Kidney (tissue), 13 donors: ENCODE measurements at regions not wholly inside any gene's neighbourhood (a gene's known extent, or its start where the extent isn't known, plus 50 kb on each side); places are given as distances from the start of the nearest gene placed in this dataset.

Experiments
- DNase-seq, 5 donors: peaks; one replicate each; pipeline ENCODE4 v3.0.0-alpha.2; 2013 to 2020
- FAIRE-seq: peaks from 2 replicates; lab custom pipeline; 2012; peaks lifted over from hg19 to GRCh38; lab: Jason Lieb, UNC
- H3K27ac ChIP-seq, 2 donors: one replicate each; pipeline ENCODE4 v1.7.0; 2013; ENCODE audit warnings: low read depth in 2 of 2, low read length in 2 of 2, inconsistent platforms in 1 of 2
- H3K27me3 ChIP-seq: one replicate; pipeline ENCODE4 v1.7.1; 2013; ENCODE audit warnings: low read length, inconsistent platforms; ENCODE audit not compliant: control insufficient read depth, insufficient read depth
- H3K36me3 ChIP-seq, 3 donors: one replicate each; pipeline versions ENCODE4 v1.7.0 to v1.7.1; 2013; ENCODE audit warnings: low read length in 3 of 3, control low read depth in 1 of 3, inconsistent platforms in 1 of 3; ENCODE audit not compliant: insufficient read depth in 3 of 3, control insufficient read depth in 2 of 3
- H3K4me1 ChIP-seq, 3 donors: one replicate each; pipeline versions ENCODE4 v1.7.0 to v1.7.1; 2013; ENCODE audit warnings: low read length in 3 of 3, inconsistent platforms in 1 of 3, low read depth in 1 of 3; ENCODE audit not compliant: control insufficient read depth in 2 of 3, insufficient read depth in 2 of 3
- H3K4me3 ChIP-seq, 3 donors: one replicate each; pipeline versions ENCODE4 v1.7.0 to v1.8.1; 2013; ENCODE audit warnings: low read length in 3 of 3, control low read depth in 1 of 3, inconsistent platforms in 1 of 3
- H3K9ac ChIP-seq, 3 donors: one replicate each; pipeline versions ENCODE4 v1.7.0 to v1.7.1; 2013; ENCODE audit warnings: low read length in 3 of 3, control low read depth in 1 of 3, inconsistent platforms in 1 of 3
- H3K9me3 ChIP-seq, 3 donors: one replicate each; pipeline versions ENCODE4 v1.7.0 to v1.7.1; 2013; ENCODE audit warnings: low read length in 3 of 3, control low read depth in 1 of 3, inconsistent platforms in 1 of 3; ENCODE audit not compliant: control insufficient read depth in 2 of 3, insufficient read depth in 1 of 3
- intact Hi-C: fragments of 100-400 bp; cut with DNase I; formaldehyde crosslinking; loops from one replicate; pipeline ENCODE4 v1.11.1; 2022
- TF ChIP-seq, protein P1 (sequence below): IDR thresholded peaks from 3 replicates; pipeline ENCODE4 v1.5.1; 2012; ENCODE audit warnings: mild to moderate bottlenecking, moderate library complexity, borderline replicate concordance; ENCODE audit not compliant: insufficient read depth; ENCODE audit errors: extremely low read depth
- donor health status: control.
- donor health status: control.
- donor health status: control.
- donor health status: control.
- donor health status: control.
- donor health status: DM: yes; HTN: yes; CAD: no.
- donor health status: Normal renal cell carcinoma (clear cell type).

DNA sequence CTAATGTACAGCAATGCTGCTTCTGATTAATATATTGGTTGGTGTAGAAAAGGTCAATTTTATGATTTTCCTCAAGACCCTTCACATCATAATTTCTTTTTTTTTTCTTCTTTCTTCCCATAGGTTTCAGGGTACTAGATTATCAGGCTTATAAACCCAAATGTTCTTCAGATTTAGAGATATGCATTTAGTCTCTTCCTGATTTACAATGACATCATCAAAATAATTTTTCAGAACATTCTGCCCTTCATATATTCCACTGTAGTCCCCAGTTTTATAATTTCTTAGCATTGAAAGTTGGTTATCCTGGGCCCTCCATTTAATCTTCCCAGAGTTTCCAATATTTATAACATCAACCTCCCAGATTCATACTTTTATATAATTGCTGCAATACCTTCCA is 226.7 kb upstream of the LRFN5 start:
- DNase-seq (no peak), FAIRE-seq (no peak)
- Histone ChIP-seq H3K27me3 (no peaks in the 10 kb centered on the region), H3K9ac (no peak overlapping the region), H3K4me1 (no peaks in the 10 kb centered on the region), H3K36me3 (no peaks in the 10 kb centered on the region), H3K9me3 (no peaks in the 10 kb centered on the region), H3K4me3 (no peak overlapping the region), H3K27ac (no peak overlapping the region)
- TF ChIP-seq, protein P1, sequence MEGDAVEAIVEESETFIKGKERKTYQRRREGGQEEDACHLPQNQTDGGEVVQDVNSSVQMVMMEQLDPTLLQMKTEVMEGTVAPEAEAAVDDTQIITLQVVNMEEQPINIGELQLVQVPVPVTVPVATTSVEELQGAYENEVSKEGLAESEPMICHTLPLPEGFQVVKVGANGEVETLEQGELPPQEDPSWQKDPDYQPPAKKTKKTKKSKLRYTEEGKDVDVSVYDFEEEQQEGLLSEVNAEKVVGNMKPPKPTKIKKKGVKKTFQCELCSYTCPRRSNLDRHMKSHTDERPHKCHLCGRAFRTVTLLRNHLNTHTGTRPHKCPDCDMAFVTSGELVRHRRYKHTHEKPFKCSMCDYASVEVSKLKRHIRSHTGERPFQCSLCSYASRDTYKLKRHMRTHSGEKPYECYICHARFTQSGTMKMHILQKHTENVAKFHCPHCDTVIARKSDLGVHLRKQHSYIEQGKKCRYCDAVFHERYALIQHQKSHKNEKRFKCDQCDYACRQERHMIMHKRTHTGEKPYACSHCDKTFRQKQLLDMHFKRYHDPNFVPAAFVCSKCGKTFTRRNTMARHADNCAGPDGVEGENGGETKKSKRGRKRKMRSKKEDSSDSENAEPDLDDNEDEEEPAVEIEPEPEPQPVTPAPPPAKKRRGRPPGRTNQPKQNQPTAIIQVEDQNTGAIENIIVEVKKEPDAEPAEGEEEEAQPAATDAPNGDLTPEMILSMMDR, result no peak
- intact Hi-C loops, result no loop called here

DNA sequence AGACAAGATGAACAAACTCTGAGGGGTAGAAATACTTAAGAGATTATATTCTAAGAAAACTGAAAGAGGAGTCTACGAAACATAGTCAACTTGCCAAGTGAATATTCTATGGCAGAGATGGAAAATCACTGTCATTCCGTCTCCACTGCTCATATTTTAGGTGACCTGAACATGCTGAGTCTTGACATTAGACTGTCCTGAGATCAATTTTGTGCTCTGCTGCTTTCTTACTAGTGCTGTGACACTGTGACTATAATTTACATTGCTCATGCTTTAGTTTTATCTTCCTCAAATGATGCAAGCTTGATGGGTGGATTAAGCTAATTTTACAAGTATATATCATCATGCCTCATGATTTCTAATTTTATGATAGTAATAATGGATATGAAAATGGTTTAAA is 228.2 kb upstream of the LRFN5 start:
- TF ChIP-seq, protein P1, result no peak
- Histone ChIP-seq H3K9ac (no peak overlapping the region), H3K27ac (no peak overlapping the region), H3K36me3 (no peaks in the 10 kb centered on the region), H3K4me1 (no peaks in the 10 kb centered on the region), H3K9me3 (no peaks in the 10 kb centered on the region), H3K27me3 (no peaks in the 10 kb centered on the region), H3K4me3 (no peak overlapping the region)
- intact Hi-C loops, result no loop called here
- FAIRE-seq (no peak), DNase-seq (no peak)

DNA sequence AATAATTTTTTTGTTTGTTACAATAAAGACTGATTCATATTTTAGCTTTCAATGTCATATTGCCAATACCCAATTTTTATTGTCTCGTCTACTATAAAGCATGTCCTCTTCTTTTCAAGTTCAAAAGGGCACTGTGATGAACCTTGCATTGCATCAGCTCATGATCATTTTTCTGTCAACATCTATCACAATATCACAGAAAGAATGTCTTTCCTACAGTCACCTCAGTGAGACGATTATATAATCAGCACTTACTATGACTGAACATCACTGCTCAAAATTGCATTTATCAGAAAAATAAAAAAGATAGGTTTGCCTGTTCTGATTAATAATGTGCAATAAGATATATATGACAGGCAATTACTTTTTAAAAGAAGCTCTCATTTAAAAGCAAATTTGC is 228.7 kb upstream of the LRFN5 start:
- FAIRE-seq, result no peak
- Histone ChIP-seq H3K4me3 (no peak overlapping the region), H3K9ac (no peak overlapping the region), H3K27ac (no peak overlapping the region), H3K36me3 (no peaks in the 10 kb centered on the region), H3K9me3 (no peaks in the 10 kb centered on the region), H3K27me3 (no peaks in the 10 kb centered on the region), H3K4me1 (no peaks in the 10 kb centered on the region)
- intact Hi-C loops, result no loop called here
- no peak for DNase-seq
- TF ChIP-seq, protein P1, result no peak

DNA sequence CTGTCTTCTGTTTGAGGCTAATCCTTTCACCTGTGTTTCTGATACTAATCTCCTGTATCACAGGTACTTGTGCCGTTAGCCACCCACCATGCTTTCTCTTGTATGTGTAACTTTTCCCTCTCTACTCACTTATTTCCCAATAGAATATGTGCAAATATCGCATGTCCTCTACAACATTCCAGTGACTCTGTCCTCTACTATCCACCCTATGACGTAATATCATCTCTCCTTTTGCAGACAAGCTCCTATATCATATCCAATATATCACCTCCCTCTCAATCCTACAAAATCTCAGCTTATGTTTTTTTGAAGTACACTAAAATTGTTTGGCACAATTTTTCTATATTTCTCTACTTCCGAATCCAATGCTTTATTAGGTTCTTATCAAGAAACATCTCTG is 232.6 kb upstream of the LRFN5 start:
- intact Hi-C loops, result no loop called here
- TF ChIP-seq, protein P1, result no peak
- H3K27ac ChIP-seq, result no peak overlapping the region
- no peak overlapping the region for H3K4me3 ChIP-seq
- no peaks in the 10 kb centered on the region for H3K27me3 ChIP-seq
- no peak for DNase-seq
- H3K4me1 ChIP-seq, result no peaks in the 10 kb centered on the region
- H3K9ac ChIP-seq, result no peak overlapping the region
- no peak for FAIRE-seq
- H3K36me3 ChIP-seq, result no peaks in the 10 kb centered on the region
- H3K9me3 ChIP-seq, result no peaks in the 10 kb centered on the region
